Vagina (tissue), 2 donors: ENCODE measurements at regions not wholly inside any gene's neighbourhood (a gene's known extent, or its start where the extent isn't known, plus 50 kb on each side); places are given as distances from the start of the nearest gene placed in this dataset.
"Not testable (repeated sequence)": the region's sequence is repeated elsewhere in the genome, so short reads cannot be mapped to it uniquely, and the experiment has no call there.

Experiments
- DNase-seq, 2 donors: peaks; one replicate each; pipeline ENCODE4 v3.0.0-alpha.2; 2017; ENCODE audit errors: extremely low spot score in 2 of 2
- H3K27ac ChIP-seq: fragments of 200-600 bp; sonication (generic); one replicate; pipeline ENCODE4 v1.5.1; 2019
- H3K27me3 ChIP-seq: fragments of 200-600 bp; sonication (generic); one replicate; pipeline ENCODE4 v1.5.1; 2019
- H3K36me3 ChIP-seq, 2 donors: fragments of 200-600 bp; sonication (generic); one replicate each; pipeline ENCODE4 v1.5.1; 2017 to 2019
- H3K4me1 ChIP-seq: fragments of 200-600 bp; sonication (generic); one replicate; pipeline ENCODE4 v1.5.1; 2019
- H3K4me3 ChIP-seq, 2 donors: fragments of 200-600 bp; sonication (generic); 1 replicate in 1 of 2; 2 replicates in 1 of 2; pipeline ENCODE4 v1.5.1; 2016 to 2019
- H3K9me3 ChIP-seq: fragments of 200-600 bp; sonication (generic); one replicate; pipeline ENCODE4 v1.5.1; 2019
- CTCF ChIP-seq, 3 experiments: fragments of 450-650 bp in 2 of 3; fragments of 200-600 bp in 1 of 3; sonication (generic) in 1 of 3; IDR thresholded peaks; one replicate each; pipeline ENCODE4 v1.5.1; 2017 to 2019; ENCODE audit warnings: antibody characterized with exemption in 3 of 3, mild to moderate bottlenecking in 2 of 3, moderate library complexity in 2 of 3
- POLR2A ChIP-seq, 2 donors: fragments of 450-650 bp; IDR thresholded peaks; one replicate each; pipeline ENCODE4 v1.6.1; 2017; ENCODE audit warnings: antibody characterized with exemption in 2 of 2, mild to moderate bottlenecking in 2 of 2, moderate library complexity in 2 of 2
- POLR2AphosphoS5 ChIP-seq, 2 donors: sonication (generic); formaldehyde crosslinking; IDR thresholded peaks; one replicate each; pipeline ENCODE4 v1.9.0; 2017; ENCODE audit warnings: antibody characterized with exemption in 2 of 2, mild to moderate bottlenecking in 2 of 2, low read depth in 1 of 2; ENCODE audit not compliant: insufficient read depth in 1 of 2
- intact Hi-C: fragments of 100-400 bp; cut with DNase I; formaldehyde crosslinking; loops from one replicate; pipeline ENCODE4 v1.15.1; 2023

- Histone ChIP-seq H3K36me3 (no peaks in the 10 kb centered on the region), H3K4me3 (no peak overlapping the region), H3K27ac (no peak overlapping the region), H3K9me3 (no peaks in the 10 kb centered on the region), H3K4me1 (peaks cover 4% of the 10 kb centered on the region), H3K27me3 (no peaks in the 10 kb centered on the region)
- TF ChIP-seq POLR2AphosphoS5 (IDR thresholded peaks at IDR 0.05; ENCODE audit: insufficient read depth in 1 of 2, low read depth in 1 of 2) (no peak), POLR2A (IDR thresholded peaks at IDR 0.05) (no peak), CTCF (IDR thresholded peaks at IDR 0.05) (no peak)
- intact Hi-C loops = no loop called here
- DNase-seq = no peak
Measured at GRCh38 chr7:68180761-68181160, 1184.1 kb downstream of the TYW1 start.

GRCh38 chr7:68183176-68183575 is 1186.5 kb downstream of the TYW1 start:
- peaks cover 6% of the 10 kb centered on the region for H3K4me1 ChIP-seq
- TF ChIP-seq POLR2A (IDR thresholded peaks at IDR 0.05) = no peak
- TF ChIP-seq CTCF (IDR thresholded peaks at IDR 0.05) = no peak
- no peak for TF ChIP-seq POLR2AphosphoS5 (IDR thresholded peaks at IDR 0.05; ENCODE audit: insufficient read depth in 1 of 2, low read depth in 1 of 2)
- no peak overlapping the region for H3K4me3 ChIP-seq
- H3K36me3 ChIP-seq = no peaks in the 10 kb centered on the region
- intact Hi-C loops = no loop called here
- H3K27ac ChIP-seq = no peak overlapping the region
- no peaks in the 10 kb centered on the region for H3K9me3 ChIP-seq
- no peaks in the 10 kb centered on the region for H3K27me3 ChIP-seq
- no peak for DNase-seq

GRCh38 chr7:68185631-68186456 is 1189.2 kb downstream of the TYW1 start:
- Histone ChIP-seq H3K36me3 (no peaks in the 10 kb centered on the region), H3K27ac (no peak overlapping the region), H3K9me3 (no peaks in the 10 kb centered on the region), H3K4me1 (peaks cover 6% of the 10 kb centered on the region), H3K4me3 (no peak overlapping the region), H3K27me3 (no peaks in the 10 kb centered on the region)
- DNase-seq = no peak
- intact Hi-C loops = no loop called here
- no peak for TF ChIP-seq CTCF (IDR thresholded peaks at IDR 0.05)

GRCh38 chr7:68187532-68187931 is 1190.9 kb downstream of the TYW1 start:
- Histone ChIP-seq H3K9me3 (no peaks in the 10 kb centered on the region), H3K4me1 (peaks cover 6% of the 10 kb centered on the region), H3K27me3 (no peaks in the 10 kb centered on the region), H3K4me3 (no peak overlapping the region), H3K27ac (no peak overlapping the region), H3K36me3 (no peaks in the 10 kb centered on the region)
- intact Hi-C loops = no loop called here
- DNase-seq = no peak
- TF ChIP-seq CTCF (IDR thresholded peaks at IDR 0.05) (no peak), POLR2A (IDR thresholded peaks at IDR 0.05) (no peak), POLR2AphosphoS5 (IDR thresholded peaks at IDR 0.05; ENCODE audit: insufficient read depth in 1 of 2, low read depth in 1 of 2) (no peak)

GRCh38 chr7:68192941-68193340 is 1196.3 kb downstream of the TYW1 start:
- no peaks in the 10 kb centered on the region for H3K4me1 ChIP-seq

GRCh38 chr7:68195642-68196041 is 1199.0 kb downstream of the TYW1 start:
- H3K4me1 ChIP-seq, DNase-seq, H3K27ac ChIP-seq, H3K36me3 ChIP-seq, H3K9me3 ChIP-seq, H3K27me3 ChIP-seq, intact Hi-C loops, H3K4me3 ChIP-seq: not testable (repeated sequence)

More at GRCh38 chr7:68192941-68193340, 1196.3 kb downstream of the TYW1 start:
- no peak for DNase-seq
- Histone ChIP-seq H3K9me3 (no peaks in the 10 kb centered on the region), H3K36me3 (no peaks in the 10 kb centered on the region), H3K27ac (no peak overlapping the region), H3K27me3 (no peaks in the 10 kb centered on the region), H3K4me3 (no peak overlapping the region)
- intact Hi-C loops = no loop called here
- no peak for TF ChIP-seq POLR2AphosphoS5 (IDR thresholded peaks at IDR 0.05; ENCODE audit: insufficient read depth in 1 of 2, low read depth in 1 of 2)
- no peak for TF ChIP-seq CTCF (IDR thresholded peaks at IDR 0.05)
- no peak for TF ChIP-seq POLR2A (IDR thresholded peaks at IDR 0.05)
